Transverse colon (tissue), 3 donors: ENCODE measurements at regions not wholly inside any gene's neighbourhood (a gene's known extent, or its start where the extent isn't known, plus 50 kb on each side); places are given as distances from the start of the nearest gene placed in this dataset.

Experiments used
- EP300 ChIP-seq: sonication (generic); formaldehyde crosslinking; IDR thresholded peaks from one replicate; pipeline ENCODE4 v1.6.1; 2017; ENCODE audit warnings: antibody characterized with exemption, low read depth
- POLR2A ChIP-seq: fragments of 450-650 bp; IDR thresholded peaks from one replicate; pipeline ENCODE4 v1.6.1; 2016; ENCODE audit warnings: antibody characterized with exemption, mild to moderate bottlenecking, moderate library complexity
- TF ChIP-seq, protein P1 (sequence below), 5 experiments: fragments of 200-600 bp in 3 of 5; fragments of 450-650 bp in 2 of 5; sonication (generic) in 3 of 5; IDR thresholded peaks; 1 replicate in 2 of 5; 2 replicates in 3 of 5; pipeline ENCODE4 v1.5.1; 2016 to 2017; ENCODE audit warnings: antibody characterized with exemption in 5 of 5, inconsistent platforms in 3 of 5, mild to moderate bottlenecking in 2 of 5, moderate library complexity in 1 of 5

DNA sequence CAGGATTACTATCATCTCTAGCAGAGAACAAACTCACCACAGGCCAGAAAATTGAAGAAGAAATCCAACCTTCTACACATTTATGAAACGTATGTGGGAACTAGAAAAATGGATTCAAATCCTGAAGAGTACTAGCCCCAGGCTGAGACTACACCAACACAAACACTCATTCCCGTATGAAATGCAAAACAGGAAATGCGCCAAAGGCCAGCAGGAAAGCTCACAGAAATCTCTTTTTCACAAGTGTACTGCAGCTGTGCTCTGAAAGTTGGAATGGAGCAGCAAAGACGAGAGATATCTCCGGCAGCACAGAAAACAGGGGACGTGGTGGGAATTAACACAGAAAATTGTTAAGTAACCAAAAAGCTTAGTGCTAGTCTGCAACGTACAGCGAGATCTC is 913.5 kb downstream of the TDRD15 start:
- TF ChIP-seq, protein P1, sequence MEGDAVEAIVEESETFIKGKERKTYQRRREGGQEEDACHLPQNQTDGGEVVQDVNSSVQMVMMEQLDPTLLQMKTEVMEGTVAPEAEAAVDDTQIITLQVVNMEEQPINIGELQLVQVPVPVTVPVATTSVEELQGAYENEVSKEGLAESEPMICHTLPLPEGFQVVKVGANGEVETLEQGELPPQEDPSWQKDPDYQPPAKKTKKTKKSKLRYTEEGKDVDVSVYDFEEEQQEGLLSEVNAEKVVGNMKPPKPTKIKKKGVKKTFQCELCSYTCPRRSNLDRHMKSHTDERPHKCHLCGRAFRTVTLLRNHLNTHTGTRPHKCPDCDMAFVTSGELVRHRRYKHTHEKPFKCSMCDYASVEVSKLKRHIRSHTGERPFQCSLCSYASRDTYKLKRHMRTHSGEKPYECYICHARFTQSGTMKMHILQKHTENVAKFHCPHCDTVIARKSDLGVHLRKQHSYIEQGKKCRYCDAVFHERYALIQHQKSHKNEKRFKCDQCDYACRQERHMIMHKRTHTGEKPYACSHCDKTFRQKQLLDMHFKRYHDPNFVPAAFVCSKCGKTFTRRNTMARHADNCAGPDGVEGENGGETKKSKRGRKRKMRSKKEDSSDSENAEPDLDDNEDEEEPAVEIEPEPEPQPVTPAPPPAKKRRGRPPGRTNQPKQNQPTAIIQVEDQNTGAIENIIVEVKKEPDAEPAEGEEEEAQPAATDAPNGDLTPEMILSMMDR (IDR thresholded peaks at IDR 0.05), result no peak
- TF ChIP-seq EP300 (no peak), POLR2A (no peak)
